Suppressor macrophage treated with lipopolysaccharide for 4 hours (primary cell): ENCODE measurements at regions not wholly inside any gene's neighbourhood (a gene's known extent, or its start where the extent isn't known, plus 50 kb on each side); places are given as distances from the start of the nearest gene placed in this dataset.

Experiments
- DNase-seq: peaks from one replicate; pipeline ENCODE4 v3.0.0-alpha.2; 2020

GRCh38 chr9:103949096-103949495 is 145.0 kb upstream of the SMC2 start:
- DNase-seq, result no peak

GRCh38 chr9:103977163-103977562 is 116.9 kb upstream of the SMC2 start:
- no peak for DNase-seq

- DNase-seq, result peak; percentile 55
Measured at GRCh38 chr9:103978396-103978795, 115.7 kb upstream of the SMC2 start.

GRCh38 chr9:103981912-103982311 is 112.2 kb upstream of the SMC2 start:
- no peak for DNase-seq

- DNase-seq, result peak; percentile 35
Measured at GRCh38 chr9:103985077-103985476, 109.0 kb upstream of the SMC2 start.

- no peak for DNase-seq
Measured at GRCh38 chr9:103988821-103989220, 105.3 kb upstream of the SMC2 start.

GRCh38 chr9:103990311-103990710 is 103.8 kb upstream of the SMC2 start:
- DNase-seq, result no peak

GRCh38 chr9:103991001-103991400 is 103.1 kb upstream of the SMC2 start:
- no peak for DNase-seq

GRCh38 chr9:103991698-103992097 is 102.4 kb upstream of the SMC2 start:
- peak; percentile 34 for DNase-seq

- peak; percentile 51 for DNase-seq
Measured at GRCh38 chr9:103992938-103993579, 101.0 kb upstream of the SMC2 start.

GRCh38 chr9:103997856-103998370 is 96.2 kb upstream of the SMC2 start:
- no peak for DNase-seq

- DNase-seq, result no peak
Measured at GRCh38 chr9:103999375-104000062, 94.6 kb upstream of the SMC2 start.

GRCh38 chr9:104009826-104010225 is 84.3 kb upstream of the SMC2 start:
- DNase-seq, result peak; percentile 55

GRCh38 chr9:104022083-104022482 is 72.0 kb upstream of the SMC2 start:
- no peak for DNase-seq

- peak; percentile 25 for DNase-seq
Measured at GRCh38 chr9:104025104-104025503, 69.0 kb upstream of the SMC2 start.

GRCh38 chr9:104025945-104026344 is 68.2 kb upstream of the SMC2 start:
- DNase-seq, result no peak

GRCh38 chr9:104027295-104027694 is 66.8 kb upstream of the SMC2 start:
- DNase-seq, result peak; percentile 6

GRCh38 chr9:104028827-104029226 is 65.3 kb upstream of the SMC2 start:
- DNase-seq, result no peak
